Vagina (tissue), 2 donors: ENCODE measurements at regions not wholly inside any gene's neighbourhood (a gene's known extent, or its start where the extent isn't known, plus 50 kb on each side); places are given as distances from the start of the nearest gene placed in this dataset.

Experiments used
- DNase-seq, 2 donors: peaks; one replicate each; pipeline ENCODE4 v3.0.0-alpha.2; 2017; ENCODE audit errors: extremely low spot score in 2 of 2
- H3K27ac ChIP-seq: fragments of 200-600 bp; sonication (generic); one replicate; pipeline ENCODE4 v1.5.1; 2019
- H3K27me3 ChIP-seq: fragments of 200-600 bp; sonication (generic); one replicate; pipeline ENCODE4 v1.5.1; 2019
- H3K36me3 ChIP-seq, 2 donors: fragments of 200-600 bp; sonication (generic); one replicate each; pipeline ENCODE4 v1.5.1; 2017 to 2019
- H3K4me1 ChIP-seq: fragments of 200-600 bp; sonication (generic); one replicate; pipeline ENCODE4 v1.5.1; 2019
- H3K4me3 ChIP-seq, 2 donors: fragments of 200-600 bp; sonication (generic); 1 replicate in 1 of 2; 2 replicates in 1 of 2; pipeline ENCODE4 v1.5.1; 2016 to 2019
- H3K9me3 ChIP-seq: fragments of 200-600 bp; sonication (generic); one replicate; pipeline ENCODE4 v1.5.1; 2019
- POLR2A ChIP-seq, 2 donors: fragments of 450-650 bp; IDR thresholded peaks; one replicate each; pipeline ENCODE4 v1.6.1; 2017; ENCODE audit warnings: antibody characterized with exemption in 2 of 2, mild to moderate bottlenecking in 2 of 2, moderate library complexity in 2 of 2
- POLR2AphosphoS5 ChIP-seq, 2 donors: sonication (generic); formaldehyde crosslinking; IDR thresholded peaks; one replicate each; pipeline ENCODE4 v1.9.0; 2017; ENCODE audit warnings: antibody characterized with exemption in 2 of 2, mild to moderate bottlenecking in 2 of 2, low read depth in 1 of 2; ENCODE audit not compliant: insufficient read depth in 1 of 2
- intact Hi-C: fragments of 100-400 bp; cut with DNase I; formaldehyde crosslinking; loops from one replicate; pipeline ENCODE4 v1.15.1; 2023
- TF ChIP-seq, protein P1 (sequence below), 3 experiments: fragments of 450-650 bp in 2 of 3; fragments of 200-600 bp in 1 of 3; sonication (generic) in 1 of 3; IDR thresholded peaks; one replicate each; pipeline ENCODE4 v1.5.1; 2017 to 2019; ENCODE audit warnings: antibody characterized with exemption in 3 of 3, mild to moderate bottlenecking in 2 of 3, moderate library complexity in 2 of 3

- Histone ChIP-seq H3K27me3 (no peaks in the 10 kb centered on the region), H3K4me1 (no peaks in the 10 kb centered on the region), H3K27ac (no peak overlapping the region), H3K36me3 (no peaks in the 10 kb centered on the region), H3K4me3 (no peak overlapping the region), H3K9me3 (no peaks in the 10 kb centered on the region)
- TF ChIP-seq, protein P1, sequence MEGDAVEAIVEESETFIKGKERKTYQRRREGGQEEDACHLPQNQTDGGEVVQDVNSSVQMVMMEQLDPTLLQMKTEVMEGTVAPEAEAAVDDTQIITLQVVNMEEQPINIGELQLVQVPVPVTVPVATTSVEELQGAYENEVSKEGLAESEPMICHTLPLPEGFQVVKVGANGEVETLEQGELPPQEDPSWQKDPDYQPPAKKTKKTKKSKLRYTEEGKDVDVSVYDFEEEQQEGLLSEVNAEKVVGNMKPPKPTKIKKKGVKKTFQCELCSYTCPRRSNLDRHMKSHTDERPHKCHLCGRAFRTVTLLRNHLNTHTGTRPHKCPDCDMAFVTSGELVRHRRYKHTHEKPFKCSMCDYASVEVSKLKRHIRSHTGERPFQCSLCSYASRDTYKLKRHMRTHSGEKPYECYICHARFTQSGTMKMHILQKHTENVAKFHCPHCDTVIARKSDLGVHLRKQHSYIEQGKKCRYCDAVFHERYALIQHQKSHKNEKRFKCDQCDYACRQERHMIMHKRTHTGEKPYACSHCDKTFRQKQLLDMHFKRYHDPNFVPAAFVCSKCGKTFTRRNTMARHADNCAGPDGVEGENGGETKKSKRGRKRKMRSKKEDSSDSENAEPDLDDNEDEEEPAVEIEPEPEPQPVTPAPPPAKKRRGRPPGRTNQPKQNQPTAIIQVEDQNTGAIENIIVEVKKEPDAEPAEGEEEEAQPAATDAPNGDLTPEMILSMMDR (IDR thresholded peaks at IDR 0.05), result no peak
- TF ChIP-seq POLR2AphosphoS5 (IDR thresholded peaks at IDR 0.05; ENCODE audit: insufficient read depth in 1 of 2, low read depth in 1 of 2) (no peak), POLR2A (IDR thresholded peaks at IDR 0.05) (no peak)
- no peak for DNase-seq
- intact Hi-C loops, result no loop called here
These were observed 1271.8 kb downstream of the BRINP3 start for GRCh38 chr1:189205863-189206262.

DNA sequence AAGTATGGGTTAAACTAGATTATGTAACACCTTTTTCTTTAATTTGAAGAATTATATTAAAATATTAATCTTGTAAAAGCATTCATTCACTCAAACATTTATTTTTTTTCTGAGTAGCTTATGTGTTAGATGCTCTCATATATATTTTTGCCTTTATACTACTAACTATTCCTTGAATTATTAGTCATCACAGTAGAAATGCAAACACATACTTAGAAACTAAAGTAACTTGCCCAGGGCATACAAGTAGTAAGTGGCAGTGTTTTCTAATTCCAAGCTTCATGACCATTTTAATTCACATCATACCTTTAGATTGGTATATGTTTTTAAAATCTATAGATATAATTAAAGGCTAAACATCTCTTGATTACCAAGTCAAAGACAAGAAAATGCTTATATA is 1271.0 kb downstream of the BRINP3 start:
- Histone ChIP-seq H3K27me3 (no peaks in the 10 kb centered on the region), H3K9me3 (no peaks in the 10 kb centered on the region), H3K4me1 (no peaks in the 10 kb centered on the region), H3K4me3 (no peak overlapping the region), H3K36me3 (no peaks in the 10 kb centered on the region), H3K27ac (no peak overlapping the region)
- no peak for DNase-seq
- intact Hi-C loops, result no loop called here
- no peak for TF ChIP-seq POLR2A (IDR thresholded peaks at IDR 0.05)
- no peak for TF ChIP-seq POLR2AphosphoS5 (IDR thresholded peaks at IDR 0.05; ENCODE audit: insufficient read depth in 1 of 2, low read depth in 1 of 2)
- TF ChIP-seq, protein P1 (IDR thresholded peaks at IDR 0.05), result no peak

DNA sequence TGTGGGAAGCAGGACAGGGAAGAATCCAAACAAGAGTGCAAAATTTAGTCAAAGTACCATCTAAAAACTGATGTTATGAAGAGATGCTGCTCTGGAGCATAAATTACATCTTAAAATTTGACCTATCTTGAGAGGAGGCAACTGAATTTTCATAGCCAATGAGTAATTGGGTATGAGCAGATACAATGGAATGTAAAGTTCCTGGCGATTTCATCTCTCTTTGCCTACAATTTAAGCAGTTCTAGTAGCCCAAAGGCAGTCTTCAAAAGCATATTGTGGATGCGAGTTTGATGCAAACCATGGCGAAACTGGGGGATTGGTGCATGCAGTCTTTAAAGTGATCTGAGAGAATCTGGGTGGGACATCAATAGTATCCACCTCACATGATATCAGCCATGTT is 1265.9 kb downstream of the BRINP3 start:
- Histone ChIP-seq H3K4me1 (no peaks in the 10 kb centered on the region), H3K27ac (no peak overlapping the region), H3K36me3 (no peaks in the 10 kb centered on the region), H3K27me3 (no peaks in the 10 kb centered on the region), H3K4me3 (no peak overlapping the region), H3K9me3 (no peaks in the 10 kb centered on the region)
- intact Hi-C loops, result no loop called here
- no peak for DNase-seq
- TF ChIP-seq, protein P1 (IDR thresholded peaks at IDR 0.05), result no peak
- no peak for TF ChIP-seq POLR2A (IDR thresholded peaks at IDR 0.05)
- TF ChIP-seq POLR2AphosphoS5 (IDR thresholded peaks at IDR 0.05; ENCODE audit: insufficient read depth in 1 of 2, low read depth in 1 of 2), result no peak

DNA sequence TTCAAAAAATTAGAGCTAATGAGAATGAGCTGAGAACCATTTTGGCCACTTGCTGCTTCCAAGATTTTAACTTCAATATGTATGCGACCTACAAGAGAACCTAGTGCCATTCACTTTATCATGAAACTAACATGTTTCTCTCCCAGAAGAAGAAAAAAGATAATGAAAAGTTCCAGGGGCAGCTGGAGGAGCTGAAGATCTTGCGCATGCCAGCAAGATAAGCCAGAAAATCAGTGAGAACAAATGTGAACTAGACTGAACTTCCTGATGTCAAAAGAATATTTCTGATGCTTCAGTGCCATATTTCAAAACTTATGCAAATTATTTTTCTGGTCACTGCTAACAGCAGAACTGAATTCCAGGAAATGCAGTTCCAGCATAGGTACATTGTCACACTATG is 1265.1 kb downstream of the BRINP3 start:
- no peak for DNase-seq
- TF ChIP-seq POLR2AphosphoS5 (IDR thresholded peaks at IDR 0.05; ENCODE audit: insufficient read depth in 1 of 2, low read depth in 1 of 2) (no peak), POLR2A (IDR thresholded peaks at IDR 0.05) (no peak)
- TF ChIP-seq, protein P1 (IDR thresholded peaks at IDR 0.05), result no peak
- intact Hi-C loops, result no loop called here

DNA sequence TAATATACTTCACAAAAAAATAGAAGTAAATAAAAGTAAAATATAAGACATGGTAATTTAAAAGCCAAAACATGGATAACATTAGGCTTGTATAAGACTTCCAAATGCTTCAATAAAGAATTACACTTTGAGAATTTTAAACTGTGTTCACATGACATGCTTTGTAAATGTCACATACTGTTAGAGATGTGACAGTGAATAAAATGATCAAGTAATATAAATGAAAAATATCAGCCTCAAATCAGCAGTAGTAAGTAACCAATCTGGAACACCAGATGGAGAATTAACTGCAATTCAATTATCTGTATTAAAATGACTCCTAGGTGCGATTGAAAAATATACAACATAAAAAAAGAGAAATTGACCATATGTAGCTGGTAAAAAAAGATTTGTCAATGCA is 1260.8 kb downstream of the BRINP3 start:
- no peaks in the 10 kb centered on the region for H3K27me3 ChIP-seq

More for the DNA sequence above, 1265.1 kb downstream of the BRINP3 start:
- no peaks in the 10 kb centered on the region for H3K9me3 ChIP-seq
- no peaks in the 10 kb centered on the region for H3K27me3 ChIP-seq
- no peaks in the 10 kb centered on the region for H3K4me1 ChIP-seq
- H3K27ac ChIP-seq, result no peak overlapping the region
- no peaks in the 10 kb centered on the region for H3K36me3 ChIP-seq
- H3K4me3 ChIP-seq, result no peak overlapping the region

More for the DNA sequence above, 1260.8 kb downstream of the BRINP3 start:
- TF ChIP-seq, protein P1 (IDR thresholded peaks at IDR 0.05), result no peak
- TF ChIP-seq POLR2AphosphoS5 (IDR thresholded peaks at IDR 0.05; ENCODE audit: insufficient read depth in 1 of 2, low read depth in 1 of 2) (no peak), POLR2A (IDR thresholded peaks at IDR 0.05) (no peak)
- DNase-seq, result no peak
- no peaks in the 10 kb centered on the region for H3K9me3 ChIP-seq
- no peak overlapping the region for H3K4me3 ChIP-seq
- no peak overlapping the region for H3K27ac ChIP-seq
- no peaks in the 10 kb centered on the region for H3K36me3 ChIP-seq
- no peaks in the 10 kb centered on the region for H3K4me1 ChIP-seq
- intact Hi-C loops, result no loop called here
